ENCODE measurements at regions not wholly inside any gene's neighbourhood (a gene's known extent, or its start where the extent isn't known, plus 50 kb on each side); places are given as distances from the start of the nearest gene placed in this dataset.
"Not testable (repeated sequence)": the region's sequence is repeated elsewhere in the genome, so short reads cannot be mapped to it uniquely, and the experiment has no call there.

GRCh38 chr4:135485371-135485770 is 1283.8 kb upstream of the PABPC4L start:
- no peak for DNase-seq (ENCODE audit: low read depth, low spot score)

GRCh38 chr4:135476272-135476671 is 1274.7 kb upstream of the PABPC4L start:
- DNase-seq (ENCODE audit: low read depth, low spot score) = no peak
- no peak overlapping the region for H3K4me3 ChIP-seq (ENCODE audit: low read length)

More at GRCh38 chr4:135485371-135485770, 1283.8 kb upstream of the PABPC4L start:
- no peak overlapping the region for H3K4me3 ChIP-seq (ENCODE audit: low read length)

- no peak for DNase-seq (ENCODE audit: low read depth, low spot score)
- H3K4me3 ChIP-seq (ENCODE audit: low read length) = no peak overlapping the region
Measured at GRCh38 chr4:135464311-135464710, 1262.7 kb upstream of the PABPC4L start.

- not testable (repeated sequence) for H3K4me3 ChIP-seq (ENCODE audit: low read length); DNase-seq (ENCODE audit: low read depth, low spot score)
Measured at GRCh38 chr4:135447598-135447997, 1246.0 kb upstream of the PABPC4L start.

GRCh38 chr4:135434936-135435335 is 1233.3 kb upstream of the PABPC4L start:
- DNase-seq (ENCODE audit: low read depth, low spot score) = no peak
- H3K4me3 ChIP-seq (ENCODE audit: low read length) = no peak overlapping the region

- no peak overlapping the region for H3K4me3 ChIP-seq (ENCODE audit: low read length)
- no peak for DNase-seq (ENCODE audit: low read depth, low spot score)
Measured at GRCh38 chr4:135429528-135429927, 1227.9 kb upstream of the PABPC4L start.

GRCh38 chr4:135418353-135418752 is 1216.8 kb upstream of the PABPC4L start:
- DNase-seq (ENCODE audit: low read depth, low spot score) = peak; percentile 25
- no peak overlapping the region for H3K4me3 ChIP-seq (ENCODE audit: low read length)

- H3K4me3 ChIP-seq (ENCODE audit: low read length) = no peak overlapping the region
- DNase-seq (ENCODE audit: low read depth, low spot score) = no peak
Measured at GRCh38 chr4:135412213-135412612, 1210.6 kb upstream of the PABPC4L start.

- DNase-seq (ENCODE audit: low read depth, low spot score) = no peak
- no peak overlapping the region for H3K4me3 ChIP-seq (ENCODE audit: low read length)
Measured at GRCh38 chr4:135411251-135411650, 1209.7 kb upstream of the PABPC4L start.

- not testable (repeated sequence) for DNase-seq (ENCODE audit: low read depth, low spot score); H3K4me3 ChIP-seq (ENCODE audit: low read length)
Measured at GRCh38 chr4:135409261-135409660, 1207.7 kb upstream of the PABPC4L start.

GRCh38 chr4:135408109-135408508 is 1206.5 kb upstream of the PABPC4L start:
- DNase-seq (ENCODE audit: low read depth, low spot score) = no peak
- H3K4me3 ChIP-seq (ENCODE audit: low read length) = no peak overlapping the region

- not testable (repeated sequence) for DNase-seq (ENCODE audit: low read depth, low spot score); H3K4me3 ChIP-seq (ENCODE audit: low read length)
Measured at GRCh38 chr4:135406597-135406996, 1205.0 kb upstream of the PABPC4L start.

- H3K4me3 ChIP-seq (ENCODE audit: low read length) = no peak overlapping the region
- DNase-seq (ENCODE audit: low read depth, low spot score) = no peak
Measured at GRCh38 chr4:135385830-135386581, 1184.4 kb upstream of the PABPC4L start.

- no peak overlapping the region for H3K4me3 ChIP-seq (ENCODE audit: low read length)
- DNase-seq (ENCODE audit: low read depth, low spot score) = no peak
Measured at GRCh38 chr4:135383356-135384288, 1182.0 kb upstream of the PABPC4L start.

- no peak overlapping the region for H3K4me3 ChIP-seq (ENCODE audit: low read length)
- no peak for DNase-seq (ENCODE audit: low read depth, low spot score)
Measured at GRCh38 chr4:135382280-135382959, 1180.8 kb upstream of the PABPC4L start.

GRCh38 chr4:135372131-135372530 is 1170.5 kb upstream of the PABPC4L start:
- no peak for DNase-seq (ENCODE audit: low read depth, low spot score)
- H3K4me3 ChIP-seq (ENCODE audit: low read length) = no peak overlapping the region

- no peak overlapping the region for H3K4me3 ChIP-seq (ENCODE audit: low read length)
- peak; percentile 12 for DNase-seq (ENCODE audit: low read depth, low spot score)
Measured at GRCh38 chr4:135371137-135371536, 1169.5 kb upstream of the PABPC4L start.

GRCh38 chr4:135368831-135369230 is 1167.2 kb upstream of the PABPC4L start:
- no peak overlapping the region for H3K4me3 ChIP-seq (ENCODE audit: low read length)
- no peak for DNase-seq (ENCODE audit: low read depth, low spot score)

GRCh38 chr4:135365065-135365464 is 1163.5 kb upstream of the PABPC4L start:
- DNase-seq (ENCODE audit: low read depth, low spot score) = no peak
- no peak overlapping the region for H3K4me3 ChIP-seq (ENCODE audit: low read length)

- no peak for DNase-seq (ENCODE audit: low read depth, low spot score)
- no peak overlapping the region for H3K4me3 ChIP-seq (ENCODE audit: low read length)
Measured at GRCh38 chr4:135359128-135359527, 1157.5 kb upstream of the PABPC4L start.

All from Jurkat, Clone E6-1 (cell line).